Cardiac fibroblast (primary cell): ENCODE measurements at regions not wholly inside any gene's neighbourhood (a gene's known extent, or its start where the extent isn't known, plus 50 kb on each side); places are given as distances from the start of the nearest gene placed in this dataset.
"Not testable (repeated sequence)": the region's sequence is repeated elsewhere in the genome, so short reads cannot be mapped to it uniquely, and the experiment has no call there.

Source experiments
- DNase-seq, 2 donors: peaks; one replicate each; pipeline versions ENCODE4 v3.0.0 to v3.0.0-alpha.2; 2010; ENCODE audit warnings: low read depth in 2 of 2
- H3K4me3 ChIP-seq, 2 donors: replicated peaks in 1 of 2; 1 replicate in 1 of 2; 2 replicates in 1 of 2; pipeline ENCODE4 v1.5.1; 2011; ENCODE audit warnings: low read depth in 2 of 2, low read length in 2 of 2, mild to moderate bottlenecking in 2 of 2, moderate library complexity in 1 of 2
- CTCF ChIP-seq: IDR thresholded peaks from one replicate; pipeline ENCODE4 v1.5.1; 2011; ENCODE audit warnings: low read depth, mild to moderate bottlenecking, low read length, inconsistent platforms

GRCh38 chr21:22363504-22363903, 1365.3 kb downstream of the NCAM2 start:
- no peak for TF ChIP-seq CTCF
- DNase-seq = no peak
- H3K4me3 ChIP-seq = no peak overlapping the region

- no peak for DNase-seq
- no peak for TF ChIP-seq CTCF
- no peak overlapping the region for H3K4me3 ChIP-seq
These were observed 1366.0 kb downstream of the NCAM2 start for GRCh38 chr21:22364163-22364562.

- H3K4me3 ChIP-seq = no peak overlapping the region
- no peak for TF ChIP-seq CTCF
- DNase-seq = no peak
These were observed 1376.2 kb downstream of the NCAM2 start for GRCh38 chr21:22374218-22374969.

- DNase-seq = not testable (repeated sequence)
These were observed 1379.6 kb downstream of the NCAM2 start for GRCh38 chr21:22377795-22378194.

GRCh38 chr21:22393324-22393723, 1395.1 kb downstream of the NCAM2 start:
- no peak for DNase-seq
- TF ChIP-seq CTCF = no peak
- H3K4me3 ChIP-seq = no peak overlapping the region

More at GRCh38 chr21:22377795-22378194, 1379.6 kb downstream of the NCAM2 start:
- H3K4me3 ChIP-seq = not testable (repeated sequence)

GRCh38 chr21:22395965-22396364, 1397.8 kb downstream of the NCAM2 start:
- no peak for DNase-seq
- TF ChIP-seq CTCF = no peak
- H3K4me3 ChIP-seq = no peak overlapping the region

GRCh38 chr21:22399681-22400514, 1401.7 kb downstream of the NCAM2 start:
- no peak overlapping the region for H3K4me3 ChIP-seq
- TF ChIP-seq CTCF = no peak
- no peak for DNase-seq
